Left renal pelvis (tissue), 4 donors: ENCODE measurements at regions not wholly inside any gene's neighbourhood (a gene's known extent, or its start where the extent isn't known, plus 50 kb on each side); places are given as distances from the start of the nearest gene placed in this dataset.

Experiments used
- DNase-seq, 4 donors: peaks; one replicate each; pipeline ENCODE4 v3.0.0-alpha.2; 2013; ENCODE audit warnings: low read depth in 4 of 4, low spot score in 3 of 4

DNA sequence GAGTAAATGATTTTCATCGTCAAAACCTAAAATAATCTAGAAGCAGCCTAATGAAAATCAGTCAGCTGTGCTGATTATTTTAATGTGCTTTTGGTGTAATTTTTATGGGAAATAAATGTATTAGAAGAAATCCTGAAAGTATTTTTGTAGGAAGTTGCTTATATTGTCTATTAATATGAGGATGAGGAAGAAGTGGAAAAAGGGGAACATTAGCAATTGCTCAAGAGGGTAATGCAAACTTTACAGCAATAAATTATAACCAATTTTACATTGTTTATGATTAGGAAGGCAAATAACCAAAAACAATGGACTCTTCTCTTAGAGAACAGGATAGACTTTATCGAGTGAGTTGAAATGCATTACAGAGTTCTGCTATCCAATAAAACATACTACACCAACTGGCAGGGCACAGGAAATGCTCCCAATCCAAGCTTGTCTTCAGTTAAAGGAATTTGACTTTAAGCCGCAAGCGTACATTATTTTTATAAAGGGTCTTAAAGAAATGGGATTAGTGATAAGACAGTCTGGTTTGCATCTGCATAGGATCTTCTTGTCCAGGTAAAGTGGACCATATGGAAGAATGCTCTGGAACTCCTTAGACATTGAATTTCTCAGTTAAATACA is 374.8 kb downstream of the PDGFC start:
- no peak for DNase-seq

- no peak for DNase-seq
Observed at GRCh38 chr4:156596026-156596425, 375.6 kb downstream of the PDGFC start.

GRCh38 chr4:156595041-156595440 is 376.6 kb downstream of the PDGFC start:
- DNase-seq, result no peak

- no peak for DNase-seq
Observed at GRCh38 chr4:156594624-156595023, 377.0 kb downstream of the PDGFC start.

DNA sequence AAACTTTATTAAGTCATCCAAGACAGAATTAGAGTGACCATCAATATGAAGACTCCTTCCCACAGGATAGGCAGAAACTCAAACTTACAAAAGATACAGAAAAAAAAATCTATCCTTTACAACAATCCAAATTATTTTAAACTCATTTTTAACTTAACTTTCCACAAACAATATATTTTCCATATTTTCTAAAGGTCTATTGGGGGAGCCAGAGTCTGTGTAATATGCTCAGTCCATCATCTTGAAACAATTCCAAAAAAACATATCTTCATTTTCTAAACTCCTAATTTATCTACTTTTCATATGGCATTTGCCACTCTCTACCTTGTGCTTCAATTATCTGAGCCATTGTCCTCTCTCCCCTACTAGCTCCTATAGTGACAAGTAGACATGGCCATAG is 378.1 kb downstream of the PDGFC start:
- no peak for DNase-seq

DNA sequence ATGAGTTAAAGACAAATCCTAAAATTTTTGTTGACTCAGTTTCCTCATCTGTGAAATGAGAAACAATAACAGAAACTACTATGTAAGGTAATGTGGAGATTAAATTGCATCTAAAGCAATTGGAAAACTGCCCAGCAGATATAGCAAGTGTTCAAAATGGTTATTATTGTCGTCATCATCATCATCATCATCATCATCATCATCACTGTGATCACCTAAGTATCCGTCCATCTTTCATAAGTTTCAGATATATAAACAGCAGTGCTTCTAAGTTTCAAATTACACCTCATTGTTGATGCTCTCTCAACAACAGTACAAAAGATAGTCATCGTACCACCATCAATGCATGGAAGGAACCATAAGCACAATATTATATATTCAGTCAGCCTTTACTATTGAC is 379.9 kb downstream of the PDGFC start:
- DNase-seq, result no peak

GRCh38 chr4:156584100-156584499 is 387.5 kb downstream of the PDGFC start:
- no peak for DNase-seq

DNA sequence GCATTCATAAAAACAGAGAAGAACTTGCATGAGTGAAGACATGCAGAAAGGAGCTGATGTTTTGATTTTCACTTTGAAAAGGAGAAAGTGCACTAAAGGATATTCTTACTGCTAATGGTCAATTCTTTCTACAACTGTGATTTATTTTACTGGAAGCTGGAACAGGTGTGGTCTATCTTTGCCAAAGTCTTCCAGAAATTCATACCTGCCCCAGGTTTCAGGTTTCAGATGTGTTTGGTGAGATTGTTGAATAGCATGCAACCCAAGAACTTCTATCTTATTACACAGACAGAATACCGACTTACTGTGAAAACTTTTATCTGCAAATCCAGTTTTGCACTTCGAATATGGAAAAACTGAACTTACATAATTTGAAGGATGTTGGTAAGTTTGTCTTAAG is 388.3 kb downstream of the PDGFC start:
- no peak for DNase-seq

GRCh38 chr4:156581282-156582063 is 390.1 kb downstream of the PDGFC start:
- DNase-seq, result no peak

GRCh38 chr4:156578713-156579112 is 392.9 kb downstream of the PDGFC start:
- DNase-seq, result no peak

DNA sequence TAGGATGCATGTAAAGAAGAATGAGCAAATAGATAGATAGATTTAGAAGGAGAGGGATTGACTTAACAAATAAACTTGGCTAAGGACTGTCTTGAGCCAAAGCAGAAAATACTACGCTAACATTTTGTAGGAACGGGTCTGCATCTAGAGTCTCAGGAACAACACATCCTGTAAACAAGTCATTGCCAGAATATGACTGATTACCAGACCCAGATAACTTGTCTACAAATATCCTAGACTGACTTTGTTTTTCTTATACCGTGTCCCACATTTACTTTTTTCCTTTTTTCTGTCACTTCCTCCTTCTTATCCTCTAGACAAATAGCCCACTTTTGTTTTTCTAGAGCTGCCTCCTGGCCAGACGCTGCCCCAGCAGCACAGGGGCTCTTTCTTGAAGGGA is 393.6 kb downstream of the PDGFC start:
- no peak for DNase-seq

DNA sequence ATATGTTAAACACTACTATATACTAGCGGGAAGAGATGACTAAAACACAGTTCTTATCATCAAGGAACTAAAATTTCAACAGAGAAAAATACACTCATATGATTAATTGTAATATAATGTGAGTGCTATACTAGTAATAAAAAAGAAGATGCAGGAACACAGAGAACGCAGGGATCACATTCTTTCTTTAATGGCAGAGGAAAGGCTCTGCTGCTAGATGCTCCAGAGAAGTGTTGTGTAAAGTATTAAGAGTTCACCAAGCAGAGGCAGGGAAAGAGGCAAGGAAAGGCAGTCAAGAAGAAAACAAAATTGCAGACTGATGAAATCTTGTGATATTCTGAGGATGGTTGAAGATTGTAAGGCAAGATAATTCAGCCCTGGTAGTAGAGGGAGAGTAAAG is 394.7 kb downstream of the PDGFC start:
- no peak for DNase-seq

DNA sequence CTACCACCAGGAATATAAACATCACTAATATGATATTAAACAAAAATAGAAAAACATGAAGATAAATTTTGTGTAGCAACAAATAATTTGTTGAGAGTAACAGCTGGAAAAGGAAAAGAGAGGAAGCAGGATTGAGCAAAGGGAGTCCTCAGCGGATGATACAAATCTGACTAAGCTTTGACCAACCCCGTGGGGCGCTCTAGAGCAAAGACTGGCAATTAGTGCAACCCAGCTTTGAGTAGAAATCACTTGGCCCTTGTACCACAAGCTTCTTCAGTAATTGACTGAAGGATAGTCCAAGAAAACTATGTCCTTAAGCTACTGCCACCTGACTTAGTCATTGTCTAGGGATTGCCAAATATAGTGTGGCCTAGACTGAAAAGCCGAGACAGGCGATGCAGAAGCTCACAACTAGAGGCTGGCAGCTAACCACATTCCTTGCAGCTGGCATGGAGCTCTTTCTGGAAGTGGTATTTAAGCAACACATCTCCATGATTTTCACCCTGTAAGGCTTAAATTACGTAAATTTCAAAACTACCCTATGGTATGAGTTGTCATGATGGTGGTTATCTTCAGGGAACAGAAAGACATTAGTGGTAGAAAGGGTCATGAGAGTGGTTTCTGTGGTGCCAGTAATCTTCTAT is 396.0 kb downstream of the PDGFC start:
- DNase-seq, result no peak

- DNase-seq, result no peak
Observed at GRCh38 chr4:156571146-156571545, 400.5 kb downstream of the PDGFC start.

DNA sequence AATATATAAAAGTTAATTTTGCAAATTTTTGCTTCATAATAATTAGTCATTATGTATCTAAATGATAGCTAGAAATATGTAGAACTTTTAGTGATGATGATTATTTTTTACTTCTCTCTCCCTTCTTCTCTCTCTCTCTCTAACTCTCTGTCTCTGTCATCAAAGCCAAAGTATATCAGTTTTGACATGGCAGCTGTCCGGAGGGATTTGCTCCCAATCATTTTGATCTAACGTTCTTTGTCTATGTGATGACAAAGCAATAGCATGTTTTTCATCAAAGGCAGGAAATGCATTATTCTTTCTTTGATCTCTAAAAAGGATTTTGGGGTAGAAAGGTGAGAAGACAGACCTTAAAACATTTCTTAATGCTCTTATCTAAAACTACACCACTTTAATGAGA is 402.1 kb downstream of the PDGFC start:
- DNase-seq, result no peak

- no peak for DNase-seq
Observed at GRCh38 chr4:156568484-156568883, 403.1 kb downstream of the PDGFC start.

DNA sequence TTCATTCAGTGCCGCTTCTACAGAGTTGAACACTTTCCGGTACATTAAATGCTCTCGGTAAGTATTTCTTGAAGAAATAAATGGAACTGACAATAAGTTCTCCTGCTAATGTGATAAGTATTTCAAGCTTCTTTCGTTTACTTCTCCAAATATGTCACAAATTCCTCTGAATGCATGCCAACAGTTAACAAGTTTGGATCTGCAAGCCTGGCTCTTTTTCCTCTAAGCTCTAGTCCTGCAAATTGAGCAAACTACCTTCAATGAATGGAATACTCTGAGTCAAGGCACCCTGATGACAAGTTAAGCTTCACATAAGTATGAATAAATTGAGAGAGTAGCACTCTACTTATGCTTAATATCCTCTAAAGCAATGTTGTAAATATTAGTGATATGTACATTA is 403.6 kb downstream of the PDGFC start:
- DNase-seq, result no peak

DNA sequence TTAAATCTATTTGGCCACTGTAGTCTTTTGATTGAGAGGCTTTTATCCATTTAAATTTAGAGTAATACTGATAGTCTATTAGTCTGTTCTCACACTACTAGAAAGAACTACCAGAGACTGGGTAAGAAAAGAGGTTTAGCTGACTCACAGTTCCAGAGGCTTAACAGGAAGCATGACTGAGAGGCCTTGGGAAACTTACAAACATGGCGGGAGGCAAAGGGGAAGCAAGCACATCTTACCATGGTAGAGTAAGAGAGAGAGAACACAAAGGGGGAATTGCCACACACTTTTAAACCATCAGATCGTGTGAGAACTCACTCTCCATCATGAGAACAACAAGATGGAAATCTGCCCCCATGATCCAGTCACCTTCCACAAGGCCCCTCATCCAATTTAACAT is 410.9 kb downstream of the PDGFC start:
- DNase-seq, result no peak

DNA sequence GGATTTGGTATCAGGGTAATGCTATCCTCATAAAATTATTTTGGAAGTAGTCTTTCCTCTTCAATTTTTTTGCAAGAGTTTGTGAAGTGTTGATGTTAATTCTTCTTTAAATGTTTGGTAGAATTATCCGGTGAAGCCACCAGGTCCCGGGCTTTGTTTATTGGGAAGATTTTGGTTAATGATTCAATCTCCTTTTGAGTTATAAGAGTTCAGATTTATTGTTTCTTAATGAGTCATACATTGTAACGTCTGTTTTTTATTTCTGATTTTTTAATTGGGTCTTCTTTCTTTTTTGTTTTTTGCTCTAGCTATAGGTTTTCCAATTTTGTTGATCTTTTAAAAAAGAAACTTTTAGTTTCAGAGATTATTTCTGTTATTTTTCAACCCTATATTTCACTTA is 412.3 kb downstream of the PDGFC start:
- no peak for DNase-seq

DNA sequence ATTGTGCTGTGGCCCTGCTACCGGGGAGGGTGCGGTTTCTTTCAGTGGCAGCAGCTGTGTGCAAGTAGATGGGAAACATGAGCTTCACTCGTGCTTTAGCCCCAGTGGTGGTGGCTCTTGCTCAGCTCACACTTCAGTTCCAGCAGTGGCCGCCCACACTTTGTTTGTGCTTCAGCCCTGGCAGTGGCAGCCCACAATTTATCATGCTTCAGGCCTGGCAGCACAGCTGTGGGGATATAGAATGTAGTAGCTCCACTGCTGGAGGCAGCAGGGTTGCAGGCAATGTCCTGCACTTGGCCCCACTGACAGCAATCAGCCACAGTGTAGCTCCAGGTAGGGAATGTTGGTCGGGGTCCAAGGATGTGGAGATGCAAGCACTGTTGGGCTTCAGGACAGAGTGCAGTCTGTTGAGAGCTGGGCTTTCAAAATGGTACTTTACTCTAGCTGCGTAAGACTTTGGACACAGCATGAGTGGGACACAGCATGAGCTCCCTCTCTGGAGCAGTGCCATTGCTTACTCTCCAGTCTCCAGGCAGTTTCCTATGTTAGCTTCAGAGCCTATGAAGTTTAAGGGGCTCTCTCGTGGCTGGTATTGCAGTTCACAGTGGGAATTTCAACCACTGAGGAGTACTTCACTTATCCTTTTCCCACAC is 413.1 kb downstream of the PDGFC start:
- DNase-seq, result no peak

DNA sequence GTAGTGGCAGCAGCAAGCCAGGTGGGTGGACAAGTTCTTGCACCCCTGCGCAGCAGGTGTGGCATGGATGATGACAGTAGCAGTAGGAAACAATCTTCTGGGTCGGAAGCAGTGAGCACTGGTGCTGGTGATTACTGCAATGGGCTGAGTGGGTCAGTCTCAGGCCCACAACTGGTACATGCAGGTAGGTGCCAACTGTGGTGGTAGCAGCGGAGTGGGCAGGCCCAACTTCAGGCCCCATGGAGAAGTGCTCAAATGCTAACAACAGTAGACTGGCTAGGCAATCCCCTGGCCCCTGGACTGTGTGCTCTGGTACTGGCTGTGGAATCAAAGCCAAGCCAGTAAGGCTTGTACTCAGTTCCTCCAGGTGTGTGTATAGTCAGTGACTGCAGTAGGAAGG is 413.7 kb downstream of the PDGFC start:
- no peak for DNase-seq

GRCh38 chr4:156556336-156556735 is 415.3 kb downstream of the PDGFC start:
- DNase-seq, result no peak
